Keratinocyte (primary cell): ENCODE measurements at regions not wholly inside any gene's neighbourhood (a gene's known extent, or its start where the extent isn't known, plus 50 kb on each side); places are given as distances from the start of the nearest gene placed in this dataset.

Experiments used
- DNase-seq: peaks from one replicate; pipeline ENCODE4 v3.0.0-alpha.2; 2011; ENCODE audit warnings: low read depth, missing footprints, low spot score
- FAIRE-seq: peaks from 2 replicates; lab custom pipeline; 2011; peaks lifted over from hg19 to GRCh38; lab: Jason Lieb, UNC
- H2AFZ ChIP-seq: 2 replicates; pipeline ENCODE4 v1.6.0; 2012; ENCODE audit warnings: low read length, control low read depth, inconsistent platforms; ENCODE audit not compliant: control insufficient read depth
- H3K27ac ChIP-seq: 2 replicates; pipeline ENCODE4 v1.5.1; 2011; ENCODE audit warnings: low read length; ENCODE audit not compliant: control insufficient read depth, insufficient read depth
- H3K27me3 ChIP-seq: 3 replicates; pipeline ENCODE4 v1.6.0; 2011; ENCODE audit warnings: low read length; ENCODE audit not compliant: control insufficient read depth, insufficient read depth; ENCODE audit errors: extremely low read depth
- H3K36me3 ChIP-seq, 2 experiments: 2 replicates in 1 of 2; 3 replicates in 1 of 2; pipeline ENCODE4 v1.5.1; 2011; ENCODE audit warnings: low read length in 2 of 2, mild to moderate bottlenecking in 1 of 2; ENCODE audit not compliant: control insufficient read depth in 2 of 2, insufficient read depth in 2 of 2; ENCODE audit errors: extremely low read depth in 1 of 2
- H3K4me1 ChIP-seq: 3 replicates; pipeline ENCODE4 v1.5.1; 2011; ENCODE audit warnings: low read length; ENCODE audit not compliant: control insufficient read depth, insufficient read depth; ENCODE audit errors: extremely low read depth
- H3K4me2 ChIP-seq: 3 replicates; pipeline ENCODE4 v1.6.0; 2011; ENCODE audit warnings: low read depth, low read length; ENCODE audit not compliant: control insufficient read depth, insufficient read depth; ENCODE audit errors: extremely low read depth
- H3K4me3 ChIP-seq, 3 experiments: fragments of 200-600 bp in 1 of 3; sonication (generic) in 1 of 3; 2 replicates in 2 of 3; 3 replicates in 1 of 3; pipeline ENCODE4 v1.5.1; 2011 to 2016; ENCODE audit warnings: low read length in 3 of 3, mild to moderate bottlenecking in 3 of 3, control low read depth in 2 of 3, inconsistent platforms in 1 of 3, low read depth in 1 of 3, mixed read lengths in 1 of 3, mixed run types in 1 of 3, moderate library complexity in 1 of 3; ENCODE audit not compliant: control insufficient read depth in 2 of 3, insufficient read depth in 2 of 3; ENCODE audit errors: extremely low read depth in 1 of 3
- H3K79me2 ChIP-seq: 2 replicates; pipeline ENCODE4 v1.6.0; 2012; ENCODE audit warnings: low read length; ENCODE audit not compliant: control insufficient read depth, insufficient read depth
- H3K9ac ChIP-seq: 3 replicates; pipeline ENCODE4 v1.6.0; 2011; ENCODE audit warnings: low read length; ENCODE audit not compliant: control insufficient read depth, insufficient read depth; ENCODE audit errors: extremely low read depth
- H3K9me1 ChIP-seq: 3 replicates; pipeline ENCODE4 v1.6.0; 2011; ENCODE audit warnings: low read length; ENCODE audit not compliant: control insufficient read depth, insufficient read depth; ENCODE audit errors: extremely low read depth
- H3K9me3 ChIP-seq: 2 replicates; pipeline ENCODE4 v1.5.1; 2012; ENCODE audit warnings: low read depth, low read length; ENCODE audit not compliant: control insufficient read depth
- H4K20me1 ChIP-seq: 3 replicates; pipeline ENCODE4 v1.6.0; 2011; ENCODE audit warnings: low read length; ENCODE audit not compliant: control insufficient read depth, insufficient read depth; ENCODE audit errors: extremely low read depth
- CTCF ChIP-seq, 3 experiments: IDR thresholded peaks in 1 of 3; conservative IDR thresholded peaks in 1 of 3; optimal IDR thresholded peaks in 1 of 3; 2 replicates in 2 of 3; 3 replicates in 1 of 3; pipeline versions ENCODE3 to v1.5.1; 2011; ENCODE audit warnings: low read length in 3 of 3, mild to moderate bottlenecking in 3 of 3, moderate library complexity in 2 of 3, control low read depth in 1 of 3, inconsistent platforms in 1 of 3; ENCODE audit not compliant: insufficient read depth in 2 of 3; ENCODE audit errors: extremely low read depth in 1 of 3
- EZH2 ChIP-seq: IDR thresholded peaks from one replicate; pipeline ENCODE4 v1.6.1; 2012; ENCODE audit warnings: inconsistent platforms, mild to moderate bottlenecking, low read length, moderate library complexity
- dilution Hi-C: fragments of 300-500 bp; cut with MboI; formaldehyde crosslinking; loops from one replicate; pipeline ENCODE4 v1.7.0; 2020; ENCODE audit warnings: low sequenced_read_pairs; ENCODE audit not compliant: extremely low pct_ligation_motif_present

DNA sequence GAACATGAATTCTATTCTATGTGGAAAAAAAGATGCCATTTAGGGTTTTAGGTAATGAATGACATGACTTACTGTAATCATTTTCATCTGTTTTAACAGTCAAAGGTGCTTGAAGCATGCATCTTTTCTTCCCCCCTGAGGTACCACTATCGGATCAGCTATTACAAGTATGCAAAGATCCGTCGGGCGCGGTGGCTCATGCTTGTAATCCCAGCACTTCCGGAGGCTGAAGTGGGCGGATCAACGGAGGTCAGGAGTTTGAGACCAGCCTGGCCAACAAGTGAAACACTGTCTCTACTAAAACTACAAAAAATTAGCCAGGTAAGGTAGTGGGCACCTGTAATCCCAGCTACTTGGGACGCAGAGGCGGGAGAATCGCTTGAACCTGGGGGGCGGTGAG, 241.3 kb downstream of the ARAP2 start:
- no peak overlapping the region for H3K4me3 ChIP-seq
- dilution Hi-C loops = no loop called here

GRCh38 chr4:36004204-36004851, 240.0 kb downstream of the ARAP2 start:
- TF ChIP-seq EZH2 (no peak), CTCF (optimal IDR thresholded peaks at IDR 0.05 in 1 of 3, IDR thresholded peaks at IDR 0.05 in 1 of 3, conservative IDR thresholded peaks at IDR 0.05 in 1 of 3; ENCODE audit: extremely low read depth in 1 of 3, insufficient read depth in 2 of 3, low read length in 3 of 3) (no peak)
- dilution Hi-C loops = no loop called here
- no peak overlapping the region for H3K9ac ChIP-seq
- no peak overlapping the region for H3K4me3 ChIP-seq
- H3K4me1 ChIP-seq = peaks cover 10% of the 10 kb centered on the region
- no peaks in the 10 kb centered on the region for H4K20me1 ChIP-seq
- H3K4me2 ChIP-seq = no peak overlapping the region
- DNase-seq (no peak), FAIRE-seq (no peak)
- no peaks in the 10 kb centered on the region for H3K9me3 ChIP-seq
- no peaks in the 10 kb centered on the region for H3K27me3 ChIP-seq
- no peak overlapping the region for H3K27ac ChIP-seq
- H2AFZ ChIP-seq = no peak overlapping the region
- H3K36me3 ChIP-seq = no peaks in the 10 kb centered on the region
- no peaks in the 10 kb centered on the region for H3K9me1 ChIP-seq
- no peaks in the 10 kb centered on the region for H3K79me2 ChIP-seq

More for the DNA sequence above, 241.3 kb downstream of the ARAP2 start:
- no peaks in the 10 kb centered on the region for H3K79me2 ChIP-seq
- no peaks in the 10 kb centered on the region for H4K20me1 ChIP-seq
- no peak for DNase-seq
- no peaks in the 10 kb centered on the region for H3K36me3 ChIP-seq
- peaks cover 10% of the 10 kb centered on the region for H3K4me1 ChIP-seq
- H3K4me2 ChIP-seq = no peak overlapping the region
- H3K27me3 ChIP-seq = no peaks in the 10 kb centered on the region
- no peaks in the 10 kb centered on the region for H3K9me1 ChIP-seq
- no peak overlapping the region for H3K27ac ChIP-seq
- no peaks in the 10 kb centered on the region for H3K9me3 ChIP-seq
- TF ChIP-seq CTCF (optimal IDR thresholded peaks at IDR 0.05 in 1 of 3, IDR thresholded peaks at IDR 0.05 in 1 of 3, conservative IDR thresholded peaks at IDR 0.05 in 1 of 3; ENCODE audit: extremely low read depth in 1 of 3, insufficient read depth in 2 of 3, low read length in 3 of 3) = no peak
- TF ChIP-seq EZH2 = no peak
- no peak overlapping the region for H3K9ac ChIP-seq
- H2AFZ ChIP-seq = no peak overlapping the region
- FAIRE-seq = no peak
